ENCODE measurements at regions not wholly inside any gene's neighbourhood (a gene's known extent, or its start where the extent isn't known, plus 50 kb on each side); places are given as distances from the start of the nearest gene placed in this dataset.
A peak's percentile ranks its signal among the peaks of the same experiment; 100 is the strongest.

DNA sequence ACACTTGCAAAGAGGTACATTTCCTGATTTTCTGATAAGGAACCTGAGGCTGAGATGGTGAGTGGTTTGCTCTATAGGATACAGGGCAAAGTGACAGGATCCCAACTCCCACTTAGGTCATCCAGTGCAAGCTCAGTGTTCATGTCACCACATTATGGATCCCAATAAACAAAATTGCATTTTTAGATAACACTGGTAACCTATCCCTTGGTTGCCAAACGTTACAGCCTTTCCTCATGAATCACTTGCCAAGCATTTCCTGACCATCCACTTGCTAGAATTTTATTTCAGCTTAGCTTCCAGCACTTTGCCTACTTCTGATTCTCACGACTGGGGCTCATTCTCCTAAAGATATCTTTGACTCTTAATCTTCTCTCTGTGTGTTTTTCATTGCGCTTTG, 131.4 kb upstream of the ODAD2 start:
- BruUV-seq (replicated peaks): no TSS peak

DNA sequence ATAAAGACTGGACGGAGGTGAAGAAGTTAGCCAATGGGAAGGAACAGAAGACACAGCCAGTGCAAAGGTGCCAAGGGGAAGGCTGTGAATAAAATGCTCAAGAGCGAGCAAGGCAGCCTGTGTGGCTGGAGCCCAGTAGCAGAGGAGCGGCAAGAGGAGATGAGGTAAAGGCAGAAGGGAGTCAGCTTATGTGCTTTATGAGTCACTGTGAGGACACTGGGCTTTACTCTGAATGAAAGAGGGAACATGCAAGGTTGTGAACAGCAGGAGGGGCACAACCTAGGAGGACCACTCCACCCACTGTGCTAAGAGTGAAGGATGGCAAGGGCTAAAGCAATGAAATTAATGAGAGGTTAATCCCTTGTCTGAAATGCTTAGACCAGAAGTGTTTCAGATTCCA, 129.0 kb upstream of the ODAD2 start:
- TF ChIP-seq MYC (IDR thresholded peaks at IDR 0.05; ENCODE audit: low read depth, low read length) (no peak), POLR2A (IDR thresholded peaks at IDR 0.05; ENCODE audit: low read depth, low read length) (no peak), EZH2 (IDR thresholded peaks at IDR 0.05; ENCODE audit: borderline replicate concordance, low read depth, low read length, severe bottlenecking) (no peak), FOS (IDR thresholded peaks at IDR 0.05; ENCODE audit: borderline replicate concordance, insufficient read depth, low read length) (no peak), JUN (IDR thresholded peaks at IDR 0.05; ENCODE audit: borderline replicate concordance, insufficient read depth, insufficient read length, low read depth) (no peak), GATA2 (IDR thresholded peaks at IDR 0.05; ENCODE audit: insufficient read depth, insufficient read length, low read depth, low read length) (no peak), POLR2AphosphoS5 (IDR thresholded peaks at IDR 0.05; ENCODE audit: insufficient read depth, low read depth, low read length) (no peak)
- TF ChIP-seq, protein P1, sequence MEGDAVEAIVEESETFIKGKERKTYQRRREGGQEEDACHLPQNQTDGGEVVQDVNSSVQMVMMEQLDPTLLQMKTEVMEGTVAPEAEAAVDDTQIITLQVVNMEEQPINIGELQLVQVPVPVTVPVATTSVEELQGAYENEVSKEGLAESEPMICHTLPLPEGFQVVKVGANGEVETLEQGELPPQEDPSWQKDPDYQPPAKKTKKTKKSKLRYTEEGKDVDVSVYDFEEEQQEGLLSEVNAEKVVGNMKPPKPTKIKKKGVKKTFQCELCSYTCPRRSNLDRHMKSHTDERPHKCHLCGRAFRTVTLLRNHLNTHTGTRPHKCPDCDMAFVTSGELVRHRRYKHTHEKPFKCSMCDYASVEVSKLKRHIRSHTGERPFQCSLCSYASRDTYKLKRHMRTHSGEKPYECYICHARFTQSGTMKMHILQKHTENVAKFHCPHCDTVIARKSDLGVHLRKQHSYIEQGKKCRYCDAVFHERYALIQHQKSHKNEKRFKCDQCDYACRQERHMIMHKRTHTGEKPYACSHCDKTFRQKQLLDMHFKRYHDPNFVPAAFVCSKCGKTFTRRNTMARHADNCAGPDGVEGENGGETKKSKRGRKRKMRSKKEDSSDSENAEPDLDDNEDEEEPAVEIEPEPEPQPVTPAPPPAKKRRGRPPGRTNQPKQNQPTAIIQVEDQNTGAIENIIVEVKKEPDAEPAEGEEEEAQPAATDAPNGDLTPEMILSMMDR (IDR thresholded peaks at IDR 0.05; ENCODE audit: extremely low read depth in 1 of 2, insufficient read depth in 1 of 2, low read depth in 1 of 2, low read length in 2 of 2): no peak
- TF ChIP-seq, protein P2, sequence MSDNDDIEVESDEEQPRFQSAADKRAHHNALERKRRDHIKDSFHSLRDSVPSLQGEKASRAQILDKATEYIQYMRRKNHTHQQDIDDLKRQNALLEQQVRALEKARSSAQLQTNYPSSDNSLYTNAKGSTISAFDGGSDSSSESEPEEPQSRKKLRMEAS (IDR thresholded peaks at IDR 0.05; ENCODE audit: insufficient read depth, insufficient read length): no peak
- Histone ChIP-seq H3K9me3 (replicated peaks; ENCODE audit: control insufficient read depth, insufficient read depth, low read length) (no peaks in the 10 kb centered on the region), H3K79me2 (ENCODE audit: control insufficient read depth, insufficient read depth, low read length) (no peaks in the 10 kb centered on the region), H3K36me3 (ENCODE audit: control insufficient read depth in 2 of 2, extremely low read depth in 1 of 2, insufficient read depth in 2 of 2, low read length in 2 of 2) (no peaks in the 10 kb centered on the region), H3K27ac (ENCODE audit: insufficient read depth, low read depth, low read length) (no peak overlapping the region), H4K20me1 (replicated peaks; ENCODE audit: control insufficient read depth, extremely low read depth, insufficient read depth, low read length) (no peaks in the 10 kb centered on the region), H3K27me3 (ENCODE audit: control insufficient read depth in 2 of 2, insufficient read depth in 2 of 2, low read length in 2 of 2) (no peaks in the 10 kb centered on the region), H2AFZ (ENCODE audit: low read depth, low read length) (no peak overlapping the region), H3K4me3 (replicated peaks in 1 of 3; ENCODE audit: insufficient read depth in 1 of 3, low read depth in 1 of 3, low read length in 3 of 3) (no peak overlapping the region), H3K9me1 (replicated peaks; ENCODE audit: control insufficient read depth, extremely low read depth, insufficient read depth, low read length) (no peaks in the 10 kb centered on the region), H3K9ac (replicated peaks; ENCODE audit: extremely low read depth, insufficient read depth, low read length) (no peak overlapping the region), H3K4me1 (ENCODE audit: control insufficient read depth, extremely low read depth, insufficient read depth, low read length) (peaks cover 20% of the 10 kb centered on the region), H3K4me2 (ENCODE audit: insufficient read depth, low read length) (no peak overlapping the region)
- intact Hi-C loops (cut with micrococcal nuclease): loop anchor here (10.0 kb wide), 1 partner anchor 1947 kb away; no protein-coding TSS in a partner anchor
- BruUV-seq (replicated peaks): no TSS peak
- dilution Hi-C loops (cut with MboI; ENCODE audit: extremely low pct_ligation_motif_present, low sequenced_read_pairs): no loop called here
- ChIA-PET POLR2A (no interaction called here), CTCF (no interaction called here)
- FAIRE-seq (no peak), DNase-seq (ENCODE audit: low read depth, low spot score) (no peak)

More for the DNA sequence above, 131.4 kb upstream of the ODAD2 start:
- TF ChIP-seq EZH2 (IDR thresholded peaks at IDR 0.05; ENCODE audit: borderline replicate concordance, low read depth, low read length, severe bottlenecking) (no peak), POLR2A (IDR thresholded peaks at IDR 0.05; ENCODE audit: low read depth, low read length) (no peak), POLR2AphosphoS5 (IDR thresholded peaks at IDR 0.05; ENCODE audit: insufficient read depth, low read depth, low read length) (peak; percentile 76), JUN (IDR thresholded peaks at IDR 0.05; ENCODE audit: borderline replicate concordance, insufficient read depth, insufficient read length, low read depth) (peak; percentile 83), GATA2 (IDR thresholded peaks at IDR 0.05; ENCODE audit: insufficient read depth, insufficient read length, low read depth, low read length) (peak; percentile 94), FOS (IDR thresholded peaks at IDR 0.05; ENCODE audit: borderline replicate concordance, insufficient read depth, low read length) (peak; percentile 78)
- TF ChIP-seq, protein P2 (IDR thresholded peaks at IDR 0.05; ENCODE audit: insufficient read depth, insufficient read length): no peak
- H3K79me2 ChIP-seq (ENCODE audit: control insufficient read depth, insufficient read depth, low read length): no peaks in the 10 kb centered on the region
- peak; percentile 98 for FAIRE-seq
- no peaks in the 10 kb centered on the region for H4K20me1 ChIP-seq (replicated peaks; ENCODE audit: control insufficient read depth, extremely low read depth, insufficient read depth, low read length)
- H3K9me3 ChIP-seq (replicated peaks; ENCODE audit: control insufficient read depth, insufficient read depth, low read length): no peaks in the 10 kb centered on the region
- peak overlapping the region; percentile 58 for H2AFZ ChIP-seq (ENCODE audit: low read depth, low read length)
- peak; percentile 79 for DNase-seq (ENCODE audit: low read depth, low spot score)
- H3K4me1 ChIP-seq (ENCODE audit: control insufficient read depth, extremely low read depth, insufficient read depth, low read length): peaks cover 20% of the 10 kb centered on the region
- H3K27ac ChIP-seq (ENCODE audit: insufficient read depth, low read depth, low read length): peak overlapping the region; percentile 90
- peak overlapping the region; percentile 92 for H3K4me2 ChIP-seq (ENCODE audit: insufficient read depth, low read length)
- dilution Hi-C loops (cut with MboI; ENCODE audit: extremely low pct_ligation_motif_present, low sequenced_read_pairs) (no loop called here), intact Hi-C loops (cut with micrococcal nuclease) (loop anchor here (1.0 kb wide), 2 partner anchors 8 to 41 kb away; no protein-coding TSS in a partner anchor)
- no peaks in the 10 kb centered on the region for H3K27me3 ChIP-seq (ENCODE audit: control insufficient read depth in 2 of 2, insufficient read depth in 2 of 2, low read length in 2 of 2)
- ChIA-PET POLR2A (interaction anchor here (1.9 kb wide), 1 partner anchor 9 kb away, joined by 8 read pairs; no protein-coding TSS in a partner anchor), CTCF (interaction anchor here (0.8 to 1.8 kb wide), 11 partner anchors 9 to 346 kb away, joined by 3 to 10 read pairs (median 3); no protein-coding TSS in a partner anchor)
- H3K4me3 ChIP-seq (replicated peaks in 1 of 3; ENCODE audit: insufficient read depth in 1 of 3, low read depth in 1 of 3, low read length in 3 of 3): peak overlapping the region in 1 of 3 experiments; percentile 34
- H3K36me3 ChIP-seq (ENCODE audit: control insufficient read depth in 2 of 2, extremely low read depth in 1 of 2, insufficient read depth in 2 of 2, low read length in 2 of 2): no peaks in the 10 kb centered on the region
- H3K9me1 ChIP-seq (replicated peaks; ENCODE audit: control insufficient read depth, extremely low read depth, insufficient read depth, low read length): no peaks in the 10 kb centered on the region
- H3K9ac ChIP-seq (replicated peaks; ENCODE audit: extremely low read depth, insufficient read depth, low read length): peak overlapping the region; percentile 72

Data from endothelial cell of umbilical vein (primary cell).